ENCODE measurements at regions not wholly inside any gene's neighbourhood (a gene's known extent, or its start where the extent isn't known, plus 50 kb on each side); places are given as distances from the start of the nearest gene placed in this dataset.
A peak's percentile ranks its signal among the peaks of the same experiment; 100 is the strongest.

DNA sequence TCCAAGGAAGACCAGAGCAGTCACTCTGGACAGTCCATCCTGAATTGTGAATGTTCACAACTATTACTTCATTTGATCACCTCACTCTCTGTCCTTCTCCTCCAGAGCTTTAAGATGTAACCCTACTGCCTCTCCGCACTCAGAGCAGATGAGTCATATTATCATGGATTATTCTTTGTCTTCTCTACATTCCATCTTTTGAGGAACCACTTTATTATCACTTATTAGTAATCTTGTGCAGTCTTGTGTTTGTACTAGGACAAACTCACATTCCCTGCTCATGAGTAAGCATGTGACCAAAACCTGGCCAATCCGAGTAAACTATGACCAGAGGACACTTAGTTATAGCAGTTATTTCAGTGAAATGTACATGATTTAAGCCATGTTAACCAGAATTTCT lies 401.5 kb upstream of the ADGRB3 start:
- Histone ChIP-seq H3K27ac (ENCODE audit: low read length) (no peak overlapping the region), H3K79me2 (ENCODE audit: low read length) (no peaks in the 10 kb centered on the region), H3K27me3 (replicated peaks; ENCODE audit: insufficient read depth, low read length) (no peaks in the 10 kb centered on the region), H4K20me1 (ENCODE audit: insufficient read depth, low read length) (no peaks in the 10 kb centered on the region), H2AFZ (ENCODE audit: low read length) (no peak overlapping the region), H3K36me3 (replicated peaks; ENCODE audit: insufficient read depth, low read length) (no peaks in the 10 kb centered on the region), H3K4me2 (ENCODE audit: low read depth, low read length) (no peak overlapping the region), H3K9ac (ENCODE audit: low read length) (no peak overlapping the region), H3K9me2 (replicated peaks; ENCODE audit: insufficient read depth, low read length) (no peaks in the 10 kb centered on the region), H3K9me3 (replicated peaks; ENCODE audit: insufficient read depth, low read length) (no peaks in the 10 kb centered on the region), H3K4me1 (ENCODE audit: low read length) (no peaks in the 10 kb centered on the region), H3F3A (ENCODE audit: insufficient read depth, low read length) (no peaks in the 10 kb centered on the region), H3K4me3 (ENCODE audit: low read length) (no peak overlapping the region)
- DNase-seq, result no peak
- TF ChIP-seq, protein P1, sequence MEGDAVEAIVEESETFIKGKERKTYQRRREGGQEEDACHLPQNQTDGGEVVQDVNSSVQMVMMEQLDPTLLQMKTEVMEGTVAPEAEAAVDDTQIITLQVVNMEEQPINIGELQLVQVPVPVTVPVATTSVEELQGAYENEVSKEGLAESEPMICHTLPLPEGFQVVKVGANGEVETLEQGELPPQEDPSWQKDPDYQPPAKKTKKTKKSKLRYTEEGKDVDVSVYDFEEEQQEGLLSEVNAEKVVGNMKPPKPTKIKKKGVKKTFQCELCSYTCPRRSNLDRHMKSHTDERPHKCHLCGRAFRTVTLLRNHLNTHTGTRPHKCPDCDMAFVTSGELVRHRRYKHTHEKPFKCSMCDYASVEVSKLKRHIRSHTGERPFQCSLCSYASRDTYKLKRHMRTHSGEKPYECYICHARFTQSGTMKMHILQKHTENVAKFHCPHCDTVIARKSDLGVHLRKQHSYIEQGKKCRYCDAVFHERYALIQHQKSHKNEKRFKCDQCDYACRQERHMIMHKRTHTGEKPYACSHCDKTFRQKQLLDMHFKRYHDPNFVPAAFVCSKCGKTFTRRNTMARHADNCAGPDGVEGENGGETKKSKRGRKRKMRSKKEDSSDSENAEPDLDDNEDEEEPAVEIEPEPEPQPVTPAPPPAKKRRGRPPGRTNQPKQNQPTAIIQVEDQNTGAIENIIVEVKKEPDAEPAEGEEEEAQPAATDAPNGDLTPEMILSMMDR (IDR thresholded peaks at IDR 0.05; ENCODE audit: low read length), result no peak
- TF ChIP-seq EZH2phosphoT487 (IDR thresholded peaks at IDR 0.05; ENCODE audit: low read length) (no peak), EZH2 (optimal IDR thresholded peaks at IDR 0.05; ENCODE audit: low read depth, low read length) (no peak)

DNA sequence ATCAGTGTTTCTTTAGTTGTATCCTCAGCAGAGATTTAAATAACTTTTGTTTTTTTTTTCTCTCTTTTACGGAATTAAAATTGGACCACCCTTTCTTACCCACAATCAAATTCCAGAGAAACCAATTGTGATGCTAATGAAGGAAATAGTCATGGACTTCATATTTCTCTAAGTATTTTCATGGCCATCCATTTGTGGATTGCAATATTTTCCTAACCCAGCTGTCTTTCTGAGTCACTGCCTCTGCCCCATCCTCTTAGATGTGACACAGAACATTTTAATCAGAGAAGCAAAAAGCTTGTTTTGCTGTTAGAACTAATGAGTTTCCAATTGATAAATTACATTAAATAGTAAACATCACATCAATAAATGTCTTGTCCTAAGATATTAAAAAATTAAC lies 405.5 kb upstream of the ADGRB3 start:
- TF ChIP-seq, protein P1 (IDR thresholded peaks at IDR 0.05; ENCODE audit: low read length), result no peak
- TF ChIP-seq EZH2 (optimal IDR thresholded peaks at IDR 0.05; ENCODE audit: low read depth, low read length), result no peak
- no peak for TF ChIP-seq EZH2phosphoT487 (IDR thresholded peaks at IDR 0.05; ENCODE audit: low read length)
- no peaks in the 10 kb centered on the region for H4K20me1 ChIP-seq (ENCODE audit: insufficient read depth, low read length)
- H3K4me2 ChIP-seq (ENCODE audit: low read depth, low read length), result no peak overlapping the region
- H3K4me1 ChIP-seq (ENCODE audit: low read length), result no peaks in the 10 kb centered on the region
- no peak overlapping the region for H3K27ac ChIP-seq (ENCODE audit: low read length)
- no peak overlapping the region for H3K4me3 ChIP-seq (ENCODE audit: low read length)
- H3K27me3 ChIP-seq (replicated peaks; ENCODE audit: insufficient read depth, low read length), result no peaks in the 10 kb centered on the region
- no peak for DNase-seq
- no peaks in the 10 kb centered on the region for H3K79me2 ChIP-seq (ENCODE audit: low read length)
- no peak overlapping the region for H2AFZ ChIP-seq (ENCODE audit: low read length)
- no peaks in the 10 kb centered on the region for H3K36me3 ChIP-seq (replicated peaks; ENCODE audit: insufficient read depth, low read length)
- no peaks in the 10 kb centered on the region for H3K9me2 ChIP-seq (replicated peaks; ENCODE audit: insufficient read depth, low read length)
- H3K9ac ChIP-seq (ENCODE audit: low read length), result no peak overlapping the region
- H3K9me3 ChIP-seq (replicated peaks; ENCODE audit: insufficient read depth, low read length), result no peaks in the 10 kb centered on the region
- H3F3A ChIP-seq (ENCODE audit: insufficient read depth, low read length), result no peaks in the 10 kb centered on the region

DNA sequence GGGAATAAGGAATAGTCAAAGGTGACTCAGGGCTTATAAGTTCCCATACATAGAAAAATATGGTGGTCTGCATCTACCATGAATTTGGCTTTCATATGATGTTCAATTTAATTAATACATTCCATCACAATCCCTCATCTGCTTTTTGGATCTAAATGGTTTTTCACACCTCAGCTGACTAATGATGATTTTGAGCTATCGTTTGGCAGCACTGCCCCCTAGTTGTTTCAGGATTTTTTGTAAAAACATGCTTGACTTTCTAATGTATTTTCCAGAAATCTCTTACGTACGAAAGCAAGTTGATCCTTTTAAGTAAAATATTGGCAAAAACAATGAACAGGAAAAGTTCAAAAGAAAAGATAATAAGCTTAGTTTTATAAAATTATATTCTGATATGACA lies 408.6 kb upstream of the ADGRB3 start:
- H3K9me2 ChIP-seq (replicated peaks; ENCODE audit: insufficient read depth, low read length), result no peaks in the 10 kb centered on the region
- no peak overlapping the region for H3K4me2 ChIP-seq (ENCODE audit: low read depth, low read length)
- H3K27me3 ChIP-seq (replicated peaks; ENCODE audit: insufficient read depth, low read length), result no peaks in the 10 kb centered on the region
- no peaks in the 10 kb centered on the region for H3K4me1 ChIP-seq (ENCODE audit: low read length)
- TF ChIP-seq, protein P1 (IDR thresholded peaks at IDR 0.05; ENCODE audit: low read length), result peak; percentile 41
- TF ChIP-seq EZH2 (optimal IDR thresholded peaks at IDR 0.05; ENCODE audit: low read depth, low read length), result no peak
- H3F3A ChIP-seq (ENCODE audit: insufficient read depth, low read length), result no peaks in the 10 kb centered on the region
- H3K36me3 ChIP-seq (replicated peaks; ENCODE audit: insufficient read depth, low read length), result no peaks in the 10 kb centered on the region
- no peak overlapping the region for H3K9ac ChIP-seq (ENCODE audit: low read length)
- no peaks in the 10 kb centered on the region for H3K9me3 ChIP-seq (replicated peaks; ENCODE audit: insufficient read depth, low read length)
- no peak for DNase-seq
- H2AFZ ChIP-seq (ENCODE audit: low read length), result no peak overlapping the region
- H4K20me1 ChIP-seq (ENCODE audit: insufficient read depth, low read length), result no peaks in the 10 kb centered on the region
- H3K4me3 ChIP-seq (ENCODE audit: low read length), result no peak overlapping the region
- H3K79me2 ChIP-seq (ENCODE audit: low read length), result no peaks in the 10 kb centered on the region
- no peak overlapping the region for H3K27ac ChIP-seq (ENCODE audit: low read length)
